ENCODE measurements at regions not wholly inside any gene's neighbourhood (a gene's known extent, or its start where the extent isn't known, plus 50 kb on each side); places are given as distances from the start of the nearest gene placed in this dataset.

GRCh38 chrY:14139521-14139920, 83.5 kb downstream of the VCY1B start:
- no peak for DNase-seq

GRCh38 chrY:14145614-14146013, 89.6 kb downstream of the VCY1B start:
- no peak for DNase-seq

DNA sequence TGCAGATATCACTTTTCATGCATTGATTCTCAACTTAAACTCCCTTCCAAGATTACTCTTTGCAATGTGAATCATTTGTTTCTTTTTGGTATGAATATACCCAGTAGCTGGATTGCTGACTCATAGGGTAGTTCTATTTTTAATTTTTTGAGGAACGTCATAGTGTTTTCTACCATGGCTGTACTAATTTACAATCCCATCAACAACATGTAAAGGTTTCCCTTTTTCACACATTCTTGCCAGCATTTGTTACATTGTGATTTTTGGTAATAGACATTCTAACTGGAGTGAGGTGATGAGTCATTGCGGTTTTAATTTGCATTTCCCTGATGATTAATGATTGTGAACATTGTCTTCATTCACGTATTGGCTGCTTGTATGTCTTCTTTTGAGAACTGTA, 126.7 kb downstream of the VCY1B start:
- no peak for DNase-seq

DNA sequence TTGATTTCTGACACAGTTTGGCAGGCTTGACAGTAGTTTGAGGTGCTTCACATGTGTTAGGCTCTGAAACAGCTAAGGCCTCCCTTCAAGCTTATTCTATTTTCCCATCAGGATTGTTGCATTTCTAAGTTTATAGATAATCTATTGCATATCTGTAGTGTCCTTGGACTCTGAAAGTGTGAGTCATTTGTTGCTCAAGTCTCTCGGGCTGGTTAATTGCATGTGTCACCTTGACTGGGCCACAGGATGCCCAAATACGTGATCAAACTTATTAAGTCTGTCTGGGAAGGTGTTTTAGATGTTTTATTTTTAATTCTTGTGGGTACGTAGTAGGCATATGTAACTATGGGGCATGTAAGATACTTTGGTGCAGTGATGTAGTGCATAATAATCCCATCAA, 166.0 kb downstream of the VCY1B start:
- DNase-seq, result no peak

- DNase-seq, result no peak
Observed at GRCh38 chrY:14231703-14232102, 175.7 kb downstream of the VCY1B start.

- DNase-seq, result no peak
Observed at GRCh38 chrY:14235070-14235469, 179.0 kb downstream of the VCY1B start.

- no peak for DNase-seq
Observed at GRCh38 chrY:14238277-14238676, 182.2 kb downstream of the VCY1B start.

- DNase-seq, result no peak
Observed at GRCh38 chrY:14246948-14247347, 190.9 kb downstream of the VCY1B start.

GRCh38 chrY:14248878-14249576, 193.0 kb downstream of the VCY1B start:
- no peak for DNase-seq

DNA sequence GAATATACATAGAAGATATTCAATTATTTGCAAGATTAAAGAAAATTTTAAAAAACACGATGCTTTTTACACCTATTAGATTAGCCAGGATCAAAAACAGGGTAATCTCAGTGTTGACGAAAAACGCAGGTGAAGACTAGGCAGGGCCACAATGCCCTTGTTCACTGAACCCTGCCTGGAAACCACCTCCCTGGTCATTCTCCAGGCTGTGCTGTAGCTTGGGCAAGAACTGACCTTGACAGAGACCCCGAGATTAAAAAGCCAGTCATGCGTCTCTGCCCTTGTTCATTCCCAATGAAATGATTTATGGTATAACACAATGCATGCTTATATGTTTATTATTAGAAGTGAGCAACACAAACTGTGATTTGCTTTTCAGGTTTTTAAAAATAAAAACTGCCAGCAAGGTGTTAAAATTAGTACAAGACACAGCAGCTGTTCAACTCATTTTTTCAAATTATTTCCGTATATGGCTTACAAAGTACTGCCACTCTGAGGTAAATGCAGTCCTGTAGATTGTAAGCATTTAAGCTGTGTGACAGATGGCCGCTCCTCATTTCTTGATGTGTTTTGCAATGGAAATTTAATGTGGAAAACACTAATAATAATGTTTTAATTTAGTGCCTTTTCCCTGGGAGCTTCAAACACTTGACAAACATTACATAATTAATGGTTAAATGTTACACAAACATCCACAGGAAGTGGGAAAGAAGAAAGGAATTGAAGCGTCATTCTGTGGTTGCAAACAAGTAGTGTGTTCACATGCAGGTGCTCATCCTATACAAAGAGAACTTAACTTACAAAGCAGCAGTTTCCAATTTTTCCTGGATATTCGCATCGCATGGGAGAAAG, 200.2 kb downstream of the VCY1B start:
- DNase-seq, result no peak

DNA sequence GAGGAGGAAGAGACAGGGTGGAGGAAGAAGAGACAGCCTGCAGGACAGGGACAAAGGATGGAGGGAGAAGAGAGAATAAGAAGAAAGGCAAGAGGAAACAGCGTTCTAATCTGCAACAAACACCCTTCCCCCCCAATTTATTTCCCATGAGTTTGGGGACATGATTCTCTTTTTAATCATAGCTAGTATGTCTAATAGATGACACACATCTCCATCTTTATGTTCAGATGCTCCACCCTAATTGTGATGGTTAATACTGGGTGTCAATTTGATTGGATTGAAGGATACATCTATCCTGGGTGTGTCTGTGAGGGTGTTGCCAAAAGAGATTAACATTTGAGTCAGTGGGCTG, 200.8 kb downstream of the VCY1B start:
- DNase-seq, result no peak

GRCh38 chrY:14277029-14277428, 221.0 kb downstream of the VCY1B start:
- no peak for DNase-seq

GRCh38 chrY:14290656-14291375, 233.5 kb upstream of the NLGN4Y start:
- no peak for DNase-seq

GRCh38 chrY:14292382-14292781, 231.9 kb upstream of the NLGN4Y start:
- DNase-seq, result no peak

- no peak for DNase-seq
Observed at GRCh38 chrY:14300775-14301174, 223.6 kb upstream of the NLGN4Y start.

- DNase-seq, result no peak
Observed at GRCh38 chrY:14301552-14301951, 222.8 kb upstream of the NLGN4Y start.

- no peak for DNase-seq
Observed at GRCh38 chrY:14328677-14329345, 195.5 kb upstream of the NLGN4Y start.

DNA sequence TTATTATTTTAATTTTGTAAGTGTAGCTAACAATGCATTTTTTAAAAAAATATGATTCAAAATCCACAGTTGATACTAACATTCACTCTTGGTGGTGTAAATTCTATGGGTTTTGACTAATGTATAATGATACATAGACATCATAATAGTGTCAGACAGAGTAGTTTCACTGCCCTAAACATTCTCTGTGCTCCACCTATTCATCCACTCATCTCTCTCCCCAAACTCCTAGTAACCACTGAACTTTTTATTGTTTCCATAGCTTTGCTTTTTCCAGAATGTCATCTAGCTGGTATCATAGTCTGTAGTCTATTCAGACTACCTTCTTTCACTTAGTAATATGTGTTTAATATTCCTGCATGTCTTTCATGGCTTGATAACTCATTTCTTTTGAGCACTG, 194.0 kb upstream of the NLGN4Y start:
- no peak for DNase-seq

- no peak for DNase-seq
Observed at GRCh38 chrY:14339524-14339923, 184.8 kb upstream of the NLGN4Y start.

GRCh38 chrY:14340459-14341143, 183.7 kb upstream of the NLGN4Y start:
- peak; percentile 32 for DNase-seq

DNA sequence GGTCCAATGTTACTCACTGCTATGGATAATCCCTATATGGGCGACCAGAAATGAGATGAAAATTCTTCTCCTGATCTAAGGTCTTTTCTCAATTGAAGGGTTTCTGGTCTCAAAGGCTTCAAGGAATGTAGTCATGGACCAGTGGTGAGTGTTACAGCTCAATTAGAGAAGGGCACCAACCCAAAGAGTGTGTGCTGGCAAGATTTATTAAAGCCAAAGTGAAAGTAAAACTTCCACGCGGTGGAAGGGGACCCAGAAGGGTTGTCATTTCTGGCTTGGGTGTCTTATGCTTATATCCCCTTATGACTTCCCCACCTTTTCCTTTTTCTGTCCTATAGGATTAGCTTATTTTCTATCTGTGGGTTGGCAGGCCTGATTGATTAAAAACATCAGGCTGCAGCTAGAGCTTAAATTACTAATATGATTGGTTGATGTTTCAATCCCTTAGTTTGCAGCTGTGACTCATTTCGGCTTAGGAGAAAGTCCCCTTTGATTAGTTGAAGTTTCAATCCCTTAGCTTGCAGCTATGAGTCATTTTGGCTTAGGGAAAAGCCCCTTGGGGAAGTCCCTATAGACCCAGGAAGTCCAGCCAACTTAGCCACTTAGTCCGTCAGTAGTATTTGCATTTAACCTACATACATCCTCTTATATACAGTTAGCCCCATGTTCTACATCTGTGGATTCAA, 179.5 kb upstream of the NLGN4Y start:
- DNase-seq, result peak; percentile 20

DNA sequence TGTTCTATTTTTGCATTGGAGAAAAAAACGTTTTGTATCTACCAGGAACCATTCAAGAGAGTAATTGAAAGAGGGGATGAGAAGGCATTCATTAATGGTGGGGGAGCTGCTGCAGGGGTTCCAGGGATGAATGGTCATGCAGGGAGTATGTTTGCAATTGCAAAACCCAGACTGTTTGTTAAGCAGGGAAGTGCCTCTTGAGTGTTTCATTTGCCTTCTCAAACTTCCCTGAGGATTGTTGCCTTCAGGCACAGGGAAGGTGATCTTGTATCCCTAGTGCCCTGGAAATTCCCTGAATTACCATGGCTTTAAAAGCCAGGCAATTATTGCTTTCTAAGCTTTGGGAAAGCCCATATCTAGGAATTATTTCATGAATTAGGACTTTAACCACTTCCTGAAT, 172.7 kb upstream of the NLGN4Y start:
- DNase-seq, result no peak
